Cerebellar nuclear complex (tissue), 1 donor: ENCODE measurements at regions not wholly inside any gene's neighbourhood (a gene's known extent, or its start where the extent isn't known, plus 50 kb on each side); places are given as distances from the start of the nearest gene placed in this dataset.

Experiments used
- DNase-seq, 2 experiments: peaks; one replicate each; lab custom pipeline; 2025; lab: John Stamatoyannopoulos, UW

DNA sequence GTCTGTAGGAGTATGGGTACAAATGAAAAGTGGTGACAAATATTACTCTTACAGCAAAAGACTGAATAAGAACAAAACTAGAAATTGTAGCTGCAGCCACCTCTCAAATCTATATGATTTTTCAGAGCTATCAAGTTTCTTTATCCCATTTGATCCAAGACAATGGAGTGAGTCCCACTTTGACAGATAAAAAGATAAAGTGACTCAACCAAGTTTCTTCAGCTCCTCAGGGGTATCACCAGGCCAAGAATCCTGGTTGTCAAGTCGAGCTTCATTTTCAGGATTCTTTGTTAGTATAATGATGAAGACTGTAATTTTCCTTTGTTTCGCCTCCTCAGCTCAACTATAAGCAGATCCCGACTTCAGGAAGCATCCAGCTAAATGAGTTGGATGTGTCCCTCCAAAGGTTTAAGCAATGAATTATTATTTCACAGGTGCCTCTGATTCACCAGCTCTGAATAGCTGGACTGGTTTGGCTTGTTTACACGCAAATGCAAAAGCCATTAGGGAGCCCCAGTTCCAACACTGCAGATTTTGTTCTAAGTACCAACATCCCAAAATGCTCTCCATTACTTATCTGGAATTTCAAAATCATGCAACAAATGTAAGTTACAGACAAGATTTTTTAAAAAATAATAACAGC is 238.9 kb downstream of the MAFB start:
- DNase-seq = no peak

DNA sequence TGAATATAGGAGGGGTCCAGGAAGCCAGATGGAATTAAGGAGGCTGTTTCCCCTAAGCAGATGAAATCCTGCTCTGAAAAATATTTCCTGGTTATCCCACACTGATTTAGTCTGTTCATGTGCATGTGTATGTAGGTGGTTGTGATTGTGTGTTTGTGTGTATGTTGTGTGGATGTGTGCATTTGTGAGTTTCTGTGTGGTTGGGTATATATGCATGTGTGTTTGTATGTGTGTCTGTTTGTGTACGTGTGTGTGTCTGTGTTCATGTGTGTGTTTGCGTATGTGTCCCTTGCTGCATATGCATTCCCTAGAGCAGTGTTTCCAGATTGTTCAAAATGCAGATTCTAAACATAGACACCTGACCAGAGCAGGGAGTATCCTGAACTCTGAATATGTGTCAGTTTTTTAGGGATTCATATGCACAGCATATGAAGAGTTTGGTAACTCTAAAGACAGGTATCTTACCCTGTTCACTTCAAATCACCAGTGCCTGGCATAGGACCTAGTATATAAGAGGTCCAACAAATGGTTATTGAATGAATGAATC is 239.8 kb downstream of the MAFB start:
- DNase-seq = no peak

DNA sequence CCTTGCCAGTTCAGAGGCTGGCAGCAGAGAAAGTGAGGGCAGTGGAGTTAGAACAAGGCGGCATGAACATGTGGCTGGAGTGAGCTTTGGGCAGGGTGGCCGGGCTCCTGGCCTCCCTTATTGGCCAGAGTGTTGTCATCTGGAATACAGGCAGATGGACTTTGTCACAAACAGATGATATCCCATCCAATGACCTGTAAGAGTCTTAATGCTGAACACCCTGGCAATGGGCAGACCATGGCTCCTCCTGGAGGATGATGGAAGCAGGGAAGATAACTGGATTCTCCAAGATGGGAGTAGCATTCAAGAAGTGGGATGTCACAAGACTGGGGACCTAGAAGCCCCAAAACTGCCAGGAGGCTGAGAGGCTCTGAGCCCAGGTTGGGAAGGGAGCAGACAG is 242.1 kb downstream of the MAFB start:
- DNase-seq = no peak

DNA sequence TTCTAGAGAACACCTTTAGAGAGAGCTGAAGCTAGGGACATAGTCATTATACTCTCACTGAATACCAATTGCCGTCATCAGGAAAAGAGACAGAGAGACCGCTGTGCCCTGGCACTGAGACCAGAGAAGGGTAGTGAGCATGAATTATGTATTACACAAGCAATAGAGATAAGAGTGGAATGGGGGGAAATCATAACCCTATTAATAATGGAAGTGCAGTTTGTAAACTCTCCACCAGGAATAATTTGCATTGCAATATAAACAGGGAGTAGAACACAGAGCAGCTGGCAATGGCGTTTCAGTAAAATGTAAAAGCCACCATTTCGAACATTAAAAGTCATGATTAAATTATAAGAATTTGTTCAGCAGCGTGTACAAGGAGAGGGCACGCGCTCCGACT is 244.5 kb downstream of the MAFB start:
- DNase-seq = no peak

DNA sequence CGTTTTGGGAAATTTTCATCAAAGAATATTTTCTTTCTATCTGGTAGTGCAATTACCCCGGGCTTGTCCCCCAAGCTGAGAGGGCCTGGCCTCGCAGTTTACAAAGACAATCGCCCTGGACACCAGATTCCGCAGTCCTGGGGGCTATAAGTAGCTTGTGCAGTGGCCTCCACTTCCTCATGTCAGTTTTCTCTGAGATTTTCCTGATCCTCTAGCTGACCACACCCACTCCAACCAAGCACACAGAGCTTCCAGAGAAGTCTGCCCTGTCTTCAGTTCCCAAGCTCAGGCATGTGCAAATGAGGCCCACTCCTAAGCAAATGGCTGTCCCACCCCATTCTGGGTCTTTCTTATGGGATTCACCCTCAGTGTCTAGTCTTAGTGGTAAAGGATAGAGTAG is 245.3 kb downstream of the MAFB start:
- no peak for DNase-seq

DNA sequence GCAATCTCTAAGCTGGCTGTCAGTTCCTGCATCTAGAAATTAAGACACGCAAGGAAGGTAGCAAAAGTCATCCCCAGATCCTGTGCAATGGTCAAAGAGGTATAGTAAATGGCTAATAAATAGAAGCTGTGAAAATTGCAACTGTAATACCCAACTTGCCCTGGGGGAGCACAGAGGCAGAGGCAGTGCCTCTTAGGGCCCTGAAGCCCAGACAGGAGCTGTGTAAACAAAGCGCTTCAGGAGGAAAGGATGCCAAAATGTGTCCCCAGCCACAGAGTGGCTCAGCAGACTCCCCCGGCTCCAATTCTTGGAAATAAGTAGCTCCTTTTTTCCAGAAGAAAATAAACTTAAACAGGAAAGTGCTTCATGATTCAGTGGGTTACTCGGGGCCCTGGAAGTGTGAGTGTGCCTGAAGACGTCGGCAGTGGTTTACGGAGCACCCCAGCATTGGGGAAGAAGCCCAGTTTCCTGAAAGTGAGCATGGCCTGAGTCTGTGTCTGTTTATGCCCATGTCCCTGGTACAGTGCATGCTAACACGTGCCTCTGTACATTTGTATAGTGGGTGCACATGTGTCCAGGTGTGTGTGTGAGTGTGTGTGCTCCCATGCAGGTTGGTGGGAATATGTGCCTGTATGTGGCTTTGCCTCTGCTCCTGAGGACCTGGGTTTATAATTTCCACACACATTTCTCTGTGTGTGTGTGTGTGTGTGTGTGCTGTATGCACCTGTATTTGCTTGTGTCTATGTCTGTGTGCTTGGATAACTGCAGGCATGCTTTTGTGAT is 246.7 kb downstream of the MAFB start:
- DNase-seq = no peak

DNA sequence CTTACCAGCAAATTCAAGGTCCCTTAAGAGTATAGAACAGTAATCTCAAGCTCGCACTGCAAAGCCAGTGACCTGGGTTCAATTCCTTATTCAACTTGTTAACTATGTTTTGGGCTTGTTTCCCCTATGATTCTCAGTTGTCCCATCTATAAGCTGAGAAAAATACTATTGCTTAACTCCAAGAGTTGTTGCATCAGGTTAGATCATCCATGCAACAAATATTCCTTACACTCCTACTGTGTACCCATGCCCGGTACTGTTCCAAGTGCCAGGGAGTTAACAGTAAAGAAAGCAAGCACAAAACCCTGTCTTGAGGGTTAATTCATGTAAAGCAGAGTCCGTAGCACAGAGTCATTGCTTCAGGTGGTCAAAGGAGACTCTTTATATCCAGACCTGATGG is 247.3 kb downstream of the MAFB start:
- no peak for DNase-seq

DNA sequence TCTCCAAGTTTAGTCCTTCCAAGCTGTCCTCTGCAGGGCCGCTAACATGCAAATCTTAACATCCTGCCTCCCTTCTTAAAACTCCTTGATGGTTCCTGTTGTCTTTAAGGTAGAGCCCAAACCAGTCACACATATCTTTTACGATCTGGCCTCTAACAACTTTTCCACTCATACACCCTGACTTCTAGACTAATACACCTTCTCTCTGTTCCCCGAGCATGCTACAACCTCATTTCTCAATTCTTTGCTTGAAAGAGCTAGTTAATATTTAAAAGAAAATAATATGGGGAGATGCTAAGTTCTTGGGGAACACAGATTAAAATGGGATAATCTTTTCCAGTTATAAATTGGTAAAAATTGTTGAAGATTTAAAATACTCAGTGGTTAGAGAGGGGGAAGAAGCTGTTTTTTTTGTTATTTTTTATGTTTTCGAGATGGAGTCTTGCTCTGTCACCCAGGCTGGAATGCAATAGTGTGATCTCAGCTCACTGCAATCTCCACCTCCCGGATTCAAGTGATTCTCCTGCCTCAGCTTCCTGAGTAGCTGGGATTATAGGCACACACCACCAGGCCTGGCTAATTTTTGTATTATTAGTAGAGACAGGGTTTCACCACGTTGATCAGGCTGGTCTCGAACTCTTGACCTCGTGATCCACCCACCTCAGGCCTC is 250.7 kb downstream of the MAFB start:
- DNase-seq = no peak

DNA sequence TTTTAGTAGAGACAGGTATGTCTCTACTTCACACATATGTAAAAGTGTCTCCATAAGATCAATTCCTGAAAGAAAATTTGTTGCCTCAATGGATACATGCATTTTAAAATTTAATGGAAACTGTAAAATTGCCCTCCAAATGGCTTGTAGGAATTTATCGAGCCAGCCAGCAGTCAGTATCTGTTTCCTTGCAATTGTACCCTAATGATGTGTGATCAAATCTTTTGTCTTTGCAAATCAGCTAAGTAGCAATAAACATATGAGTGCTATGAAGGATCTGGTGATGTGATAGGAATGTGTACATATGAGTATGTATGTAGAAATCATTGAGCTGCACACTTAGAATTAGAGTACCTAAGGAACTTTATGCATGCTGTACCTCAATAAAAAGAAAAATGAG is 253.0 kb downstream of the MAFB start:
- DNase-seq = no peak

DNA sequence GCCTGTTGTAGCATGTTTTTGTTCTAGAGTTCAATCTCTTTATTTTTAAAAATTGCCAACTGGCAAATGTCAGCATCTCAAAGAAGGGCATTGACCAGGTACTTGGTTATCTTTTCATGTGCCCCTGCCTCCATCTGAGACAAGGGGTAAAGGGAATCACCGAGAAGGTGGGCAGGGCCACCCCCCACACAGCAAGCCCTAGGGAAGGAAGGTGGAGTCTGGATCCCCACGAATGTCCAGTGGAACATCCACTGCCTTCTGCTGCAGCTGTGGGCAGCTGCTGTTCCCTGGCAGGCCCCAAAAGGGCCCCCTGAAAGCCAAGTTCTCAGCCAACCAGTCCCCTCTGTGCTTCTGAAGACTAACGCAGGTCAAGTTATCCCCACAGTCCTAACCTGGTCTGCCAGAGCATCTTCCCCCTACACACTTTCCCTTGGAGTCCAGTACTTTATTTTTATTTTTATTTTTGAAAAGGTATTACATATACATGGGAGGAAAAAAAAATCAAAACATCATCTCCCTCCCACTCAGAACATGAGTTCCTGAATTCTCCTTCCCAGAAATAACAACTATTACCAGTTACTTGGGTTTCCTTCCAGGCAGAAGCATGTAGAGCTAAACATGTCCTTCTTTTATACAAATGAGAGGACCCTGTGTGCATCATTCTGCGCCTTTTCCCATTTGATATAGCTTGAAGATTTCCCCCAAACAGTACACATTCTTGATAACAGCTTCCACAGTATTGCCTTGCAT is 253.7 kb downstream of the MAFB start:
- DNase-seq = no peak

DNA sequence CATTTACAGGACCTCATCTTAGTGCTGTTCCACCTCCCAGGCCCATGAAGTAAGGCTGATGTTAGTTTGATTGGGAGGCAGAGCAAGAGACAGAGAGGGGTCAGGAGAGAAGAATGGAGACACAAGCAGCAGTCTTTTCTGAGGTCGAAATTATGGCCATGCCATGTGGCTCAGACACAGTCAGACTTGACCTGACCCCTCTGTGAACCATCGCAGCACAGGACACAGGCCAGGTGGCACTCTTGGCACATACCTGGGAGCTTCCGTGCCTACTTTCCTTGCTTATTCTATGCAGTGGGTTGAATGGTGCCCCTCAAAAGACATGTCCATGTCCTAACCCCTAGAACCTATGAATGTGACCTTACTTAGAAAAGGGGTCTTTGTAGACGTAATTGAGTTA is 254.9 kb downstream of the MAFB start:
- DNase-seq = no peak

DNA sequence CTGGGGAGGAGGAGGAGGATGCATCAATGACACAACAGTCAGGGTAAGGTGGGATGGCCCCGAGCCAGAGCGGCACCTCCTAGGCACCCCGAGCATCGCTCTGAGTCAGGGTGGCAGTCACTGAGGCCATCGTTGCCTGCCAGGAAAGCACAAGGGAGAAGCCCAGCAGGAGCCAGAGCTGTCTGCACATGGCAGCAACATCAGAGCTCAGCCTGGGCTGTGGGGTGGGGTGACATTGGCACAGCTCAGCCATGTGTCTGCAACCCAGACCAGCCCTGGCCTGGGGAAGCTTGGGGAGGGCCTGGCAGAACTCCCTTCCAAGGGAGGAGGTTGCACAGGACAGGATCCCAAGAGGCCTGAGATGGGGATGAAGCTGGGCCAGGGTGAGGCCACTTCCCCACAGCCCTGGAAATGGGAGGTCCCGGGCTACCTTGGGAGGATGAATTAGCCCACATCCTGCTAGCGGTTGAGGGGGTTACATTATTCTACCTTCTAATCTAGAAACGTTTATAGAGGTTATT is 255.6 kb downstream of the MAFB start:
- no peak for DNase-seq

DNA sequence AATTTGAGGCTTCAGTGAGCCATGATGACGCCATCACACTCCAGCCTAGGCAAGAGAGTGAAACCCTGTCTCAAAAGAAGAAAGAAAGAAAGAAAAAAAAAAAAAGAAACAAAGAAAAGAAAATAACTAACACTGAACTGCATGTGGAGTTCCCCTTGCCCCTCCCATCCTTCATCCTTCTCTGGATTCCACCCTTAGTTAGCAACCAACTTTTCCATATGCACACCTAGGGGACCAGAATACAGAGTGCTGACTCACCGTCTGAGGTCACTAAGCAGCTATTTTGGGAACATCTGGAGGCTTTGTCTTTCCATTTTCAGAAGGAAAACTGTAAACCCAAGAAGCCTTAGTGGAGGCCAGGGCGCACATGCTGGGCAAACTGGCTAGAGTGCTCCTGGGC is 257.4 kb downstream of the MAFB start:
- no peak for DNase-seq

DNA sequence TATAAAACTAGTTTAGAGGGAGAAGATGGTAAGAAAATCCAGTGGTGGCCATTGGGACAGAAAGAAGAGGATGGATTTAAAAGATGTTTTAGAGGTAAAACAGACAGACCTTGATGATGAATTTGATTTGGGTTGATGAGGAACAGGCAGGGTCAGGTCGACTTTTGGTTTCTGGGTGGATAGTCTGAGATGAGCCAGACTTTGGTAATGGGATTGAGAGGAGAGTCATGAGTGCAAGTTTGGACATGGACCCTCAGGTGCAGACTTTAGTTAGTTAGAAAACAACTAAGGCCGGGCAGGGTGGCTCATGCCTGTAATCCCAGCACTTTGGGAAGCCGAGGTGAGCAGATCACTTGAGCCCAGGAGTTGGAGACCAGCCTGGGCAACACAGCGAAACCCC is 257.9 kb downstream of the MAFB start:
- DNase-seq = no peak

DNA sequence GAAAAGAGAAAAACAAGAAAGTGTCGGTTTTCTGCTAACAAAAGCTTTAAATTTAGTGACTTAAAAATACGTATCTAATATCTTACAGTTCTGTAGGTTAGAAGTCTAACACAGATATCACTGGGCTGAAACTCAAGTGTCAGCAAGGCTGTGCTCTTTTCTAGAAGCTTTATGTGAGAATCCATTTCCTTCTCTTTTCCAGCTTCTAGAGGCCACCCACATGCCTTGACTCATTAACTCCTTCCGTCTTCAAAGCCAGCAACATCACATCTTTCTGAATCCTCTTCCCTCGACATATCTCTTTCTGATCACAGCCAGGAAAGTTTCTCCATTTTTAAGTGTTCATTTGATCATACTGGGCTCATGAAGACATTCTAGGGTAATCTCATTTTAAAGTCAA is 262.0 kb downstream of the MAFB start:
- DNase-seq = no peak

DNA sequence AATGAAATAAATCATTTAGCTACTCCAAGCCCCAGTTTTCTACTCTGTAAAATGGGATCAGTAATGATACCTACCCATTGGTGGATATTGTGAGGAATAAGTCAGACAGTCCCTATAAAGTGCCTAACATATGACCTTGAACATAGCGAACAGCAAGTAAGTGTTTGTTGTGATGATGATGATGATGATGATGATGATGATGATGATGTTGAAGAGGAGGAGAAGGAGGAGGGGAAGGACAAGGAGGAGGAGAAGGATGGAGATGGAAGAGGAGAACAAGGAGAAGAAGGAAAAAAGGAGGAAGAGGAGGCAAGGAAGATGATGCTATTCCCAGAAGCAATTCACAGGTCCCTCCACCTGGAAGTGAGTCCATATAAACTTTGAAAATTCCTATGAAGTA is 264.3 kb downstream of the MAFB start:
- no peak for DNase-seq

DNA sequence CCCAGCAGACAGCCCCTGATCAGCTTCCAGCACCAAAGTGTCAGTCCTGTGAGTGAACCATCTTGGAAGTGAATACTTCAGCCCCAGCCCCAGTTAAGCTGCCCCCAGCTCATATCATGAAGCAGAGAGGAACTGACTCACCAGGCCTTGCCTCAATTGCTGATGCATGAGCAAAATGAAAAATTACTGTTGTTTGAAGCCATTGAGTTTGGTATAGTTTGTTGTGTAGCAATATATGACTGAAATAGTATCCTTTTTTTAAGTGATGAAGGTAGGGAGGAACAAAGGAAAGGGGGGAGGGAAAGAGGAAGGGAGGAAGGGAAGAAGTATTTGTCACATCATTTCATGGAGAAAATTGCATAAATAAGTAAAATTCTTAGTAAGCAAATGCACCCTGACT is 266.4 kb downstream of the MAFB start:
- no peak for DNase-seq

DNA sequence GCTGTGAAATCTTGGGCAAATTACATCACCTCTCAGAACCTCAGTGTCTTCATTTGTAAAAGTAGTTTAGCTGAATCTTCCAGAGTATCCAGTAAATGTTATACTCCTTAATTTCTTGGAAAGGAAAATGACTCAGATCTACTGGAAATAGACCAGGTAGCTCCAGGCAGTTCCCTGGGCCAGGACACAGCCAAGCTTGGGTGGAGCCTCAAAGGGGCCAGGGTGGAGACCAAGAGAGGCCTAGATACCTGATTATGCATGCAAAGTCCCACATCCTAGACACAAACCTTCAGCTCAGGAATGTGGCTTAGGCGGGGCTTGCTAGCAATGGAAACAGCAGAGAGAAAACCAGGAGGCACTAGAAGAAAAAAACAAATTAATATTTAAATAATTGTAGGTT is 272.8 kb downstream of the MAFB start:
- DNase-seq = no peak

DNA sequence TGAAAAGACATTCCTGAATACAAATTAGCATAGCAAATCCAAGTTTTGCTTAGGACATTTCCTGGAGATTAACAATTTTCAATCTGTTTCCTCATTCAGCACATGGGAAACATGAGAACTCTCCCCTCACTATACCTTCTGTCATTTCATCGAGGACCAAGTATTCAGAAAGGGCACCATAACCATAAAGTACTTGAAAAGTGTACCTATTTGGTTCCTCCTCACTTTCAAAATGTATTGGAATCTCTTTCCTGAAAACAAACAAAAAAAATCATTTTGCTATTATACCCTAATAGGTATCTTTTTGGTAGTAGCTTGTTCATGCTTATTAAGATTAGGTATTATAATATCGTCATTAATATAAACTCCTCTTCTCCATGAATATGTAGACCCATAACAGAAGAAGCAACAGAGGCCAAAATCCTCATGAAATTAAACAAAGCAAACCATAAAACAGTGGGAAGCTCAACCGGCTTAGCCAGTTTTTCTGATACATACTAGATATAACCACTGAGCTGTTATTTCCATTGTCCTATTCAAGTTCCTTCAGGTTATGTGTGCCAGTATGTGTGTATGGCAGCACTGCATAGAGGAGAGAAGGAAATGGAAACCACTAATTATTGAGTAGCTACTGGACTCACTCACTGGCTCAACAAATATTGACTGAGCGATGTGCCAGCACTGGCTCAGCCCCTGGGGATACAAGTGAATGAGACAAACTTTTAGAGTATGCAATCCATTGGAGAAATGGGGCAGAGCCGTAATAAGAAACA is 274.0 kb downstream of the MAFB start:
- no peak for DNase-seq

DNA sequence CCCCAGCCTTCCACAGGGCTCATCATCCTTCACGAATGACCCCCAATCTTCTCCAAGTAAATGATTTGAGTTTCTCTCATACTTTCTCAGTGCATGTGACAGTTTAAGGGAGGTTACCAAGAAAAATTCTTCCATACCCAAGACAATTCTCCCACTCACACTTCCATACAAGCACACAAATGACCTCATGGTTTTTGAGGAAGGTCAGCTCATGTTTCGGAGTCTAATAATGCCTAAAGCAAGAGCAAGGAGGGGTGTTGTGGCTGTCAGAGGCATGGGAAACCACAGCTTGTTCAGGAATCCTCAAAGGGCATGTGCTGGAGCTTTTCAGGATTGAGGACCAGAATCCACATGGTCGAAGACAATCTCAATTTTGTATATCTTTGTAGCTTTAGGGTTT is 279.0 kb downstream of the MAFB start:
- no peak for DNase-seq

DNA sequence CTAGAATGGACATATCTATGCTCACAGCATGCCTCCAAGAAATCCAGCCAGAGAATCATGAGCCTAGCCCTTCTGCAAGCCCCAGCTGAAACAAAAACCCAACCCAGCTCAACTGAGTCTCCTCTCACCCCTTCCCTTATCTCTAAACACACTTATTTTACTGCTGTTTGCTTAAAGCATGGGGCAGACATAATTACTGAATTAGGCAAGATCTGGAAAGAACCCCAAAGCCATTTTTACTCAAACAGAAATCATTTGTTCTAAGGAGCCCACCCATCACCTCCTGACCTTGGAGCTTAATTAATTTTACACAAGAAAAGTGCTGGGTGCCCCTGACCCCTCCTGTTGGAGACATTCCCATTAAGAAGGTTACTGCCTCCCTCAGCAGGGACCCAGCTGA is 291.6 kb downstream of the MAFB start:
- DNase-seq = no peak
